ENCODE measurements at regions not wholly inside any gene's neighbourhood (a gene's known extent, or its start where the extent isn't known, plus 50 kb on each side); places are given as distances from the start of the nearest gene placed in this dataset.

DNA sequence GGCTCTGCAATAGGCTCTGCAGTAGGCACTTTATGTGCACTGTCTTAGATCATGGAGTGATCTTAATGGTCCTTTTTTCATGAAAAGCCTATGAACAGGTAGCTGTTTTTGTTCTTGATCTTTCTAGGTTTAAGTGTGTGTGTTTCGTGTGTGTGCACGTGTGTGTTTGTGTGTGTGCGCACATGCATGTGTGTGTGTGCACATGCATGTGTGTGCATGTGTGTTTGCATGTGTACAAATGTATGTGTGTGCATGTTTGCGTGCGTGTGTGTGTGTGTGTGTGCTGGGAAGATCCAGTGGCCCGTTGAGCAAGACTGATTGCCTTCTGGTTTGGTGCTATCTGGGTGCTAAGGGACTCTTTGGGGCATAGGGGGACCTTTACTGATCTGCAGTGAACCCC lies 334.8 kb downstream of the GLRX3 start:
- TF ChIP-seq, protein P1, sequence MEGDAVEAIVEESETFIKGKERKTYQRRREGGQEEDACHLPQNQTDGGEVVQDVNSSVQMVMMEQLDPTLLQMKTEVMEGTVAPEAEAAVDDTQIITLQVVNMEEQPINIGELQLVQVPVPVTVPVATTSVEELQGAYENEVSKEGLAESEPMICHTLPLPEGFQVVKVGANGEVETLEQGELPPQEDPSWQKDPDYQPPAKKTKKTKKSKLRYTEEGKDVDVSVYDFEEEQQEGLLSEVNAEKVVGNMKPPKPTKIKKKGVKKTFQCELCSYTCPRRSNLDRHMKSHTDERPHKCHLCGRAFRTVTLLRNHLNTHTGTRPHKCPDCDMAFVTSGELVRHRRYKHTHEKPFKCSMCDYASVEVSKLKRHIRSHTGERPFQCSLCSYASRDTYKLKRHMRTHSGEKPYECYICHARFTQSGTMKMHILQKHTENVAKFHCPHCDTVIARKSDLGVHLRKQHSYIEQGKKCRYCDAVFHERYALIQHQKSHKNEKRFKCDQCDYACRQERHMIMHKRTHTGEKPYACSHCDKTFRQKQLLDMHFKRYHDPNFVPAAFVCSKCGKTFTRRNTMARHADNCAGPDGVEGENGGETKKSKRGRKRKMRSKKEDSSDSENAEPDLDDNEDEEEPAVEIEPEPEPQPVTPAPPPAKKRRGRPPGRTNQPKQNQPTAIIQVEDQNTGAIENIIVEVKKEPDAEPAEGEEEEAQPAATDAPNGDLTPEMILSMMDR (IDR thresholded peaks at IDR 0.05): no peak
- TF ChIP-seq POLR2A (IDR thresholded peaks at IDR 0.05): no peak

Measured in Peyer's patch (tissue), 4 donors.